ENCODE measurements at regions not wholly inside any gene's neighbourhood (a gene's known extent, or its start where the extent isn't known, plus 50 kb on each side); places are given as distances from the start of the nearest gene placed in this dataset.

DNA sequence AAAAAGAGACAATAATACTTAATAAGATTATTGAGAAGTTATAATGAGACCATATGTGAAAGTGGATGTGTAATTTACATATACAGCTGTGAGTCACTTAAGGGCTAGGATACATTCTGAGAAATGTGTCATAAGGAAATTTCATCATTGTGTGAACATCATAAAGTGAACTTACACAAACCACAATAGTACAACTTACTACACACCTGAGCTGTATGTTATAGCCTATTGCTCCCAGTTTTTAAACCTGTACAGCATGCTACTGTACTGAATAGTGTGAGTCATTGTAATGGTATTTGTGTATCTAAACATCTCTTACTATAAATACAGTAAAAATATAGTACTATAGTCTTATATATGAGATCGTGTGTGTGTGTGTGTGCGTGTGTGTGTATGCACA lies 1420.3 kb upstream of the PIK3C3 start:
- Mint-ChIP-seq H3K4me3 (no peak overlapping the region), H3K27ac (no peak overlapping the region), H3K4me1 (no peaks in the 10 kb centered on the region), H3K36me3 (ENCODE audit: low read depth) (no peaks in the 10 kb centered on the region), H3K9me3 (no peaks in the 10 kb centered on the region), H3K27me3 (ENCODE audit: insufficient read depth) (no peaks in the 10 kb centered on the region)
- no peak overlapping the region for H3K4me3 ChIP-seq (ENCODE audit: low read length)
- H3K4me1 ChIP-seq (ENCODE audit: control insufficient read depth, insufficient read depth, low read length): no peaks in the 10 kb centered on the region
- H3K9me3 ChIP-seq (ENCODE audit: control insufficient read depth, low read length): no peaks in the 10 kb centered on the region
- no peak overlapping the region for H3K9ac ChIP-seq (ENCODE audit: extremely low read depth, low read length, poor library complexity, severe bottlenecking)
- no peak overlapping the region for H3K27ac ChIP-seq (ENCODE audit: low read depth, low read length)
- DNase-seq: no peak
- TF ChIP-seq, protein P1, sequence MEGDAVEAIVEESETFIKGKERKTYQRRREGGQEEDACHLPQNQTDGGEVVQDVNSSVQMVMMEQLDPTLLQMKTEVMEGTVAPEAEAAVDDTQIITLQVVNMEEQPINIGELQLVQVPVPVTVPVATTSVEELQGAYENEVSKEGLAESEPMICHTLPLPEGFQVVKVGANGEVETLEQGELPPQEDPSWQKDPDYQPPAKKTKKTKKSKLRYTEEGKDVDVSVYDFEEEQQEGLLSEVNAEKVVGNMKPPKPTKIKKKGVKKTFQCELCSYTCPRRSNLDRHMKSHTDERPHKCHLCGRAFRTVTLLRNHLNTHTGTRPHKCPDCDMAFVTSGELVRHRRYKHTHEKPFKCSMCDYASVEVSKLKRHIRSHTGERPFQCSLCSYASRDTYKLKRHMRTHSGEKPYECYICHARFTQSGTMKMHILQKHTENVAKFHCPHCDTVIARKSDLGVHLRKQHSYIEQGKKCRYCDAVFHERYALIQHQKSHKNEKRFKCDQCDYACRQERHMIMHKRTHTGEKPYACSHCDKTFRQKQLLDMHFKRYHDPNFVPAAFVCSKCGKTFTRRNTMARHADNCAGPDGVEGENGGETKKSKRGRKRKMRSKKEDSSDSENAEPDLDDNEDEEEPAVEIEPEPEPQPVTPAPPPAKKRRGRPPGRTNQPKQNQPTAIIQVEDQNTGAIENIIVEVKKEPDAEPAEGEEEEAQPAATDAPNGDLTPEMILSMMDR (conservative IDR thresholded peaks at IDR 0.05): no peak
- H3K27me3 ChIP-seq (ENCODE audit: control insufficient read depth, insufficient read depth, low read length, poor library complexity, severe bottlenecking): no peaks in the 10 kb centered on the region
- WGBS, 2 experiments (ENCODE audit: insufficient coverage in 1 of 2, insufficient read length in 1 of 2): 63% methylated on average over 2 of the region's 2 CpGs; no CpG with 5 or more reads in 1 of the 2 experiments
- H3K36me3 ChIP-seq (ENCODE audit: control insufficient read depth, insufficient read depth, low read length): no peaks in the 10 kb centered on the region

DNA sequence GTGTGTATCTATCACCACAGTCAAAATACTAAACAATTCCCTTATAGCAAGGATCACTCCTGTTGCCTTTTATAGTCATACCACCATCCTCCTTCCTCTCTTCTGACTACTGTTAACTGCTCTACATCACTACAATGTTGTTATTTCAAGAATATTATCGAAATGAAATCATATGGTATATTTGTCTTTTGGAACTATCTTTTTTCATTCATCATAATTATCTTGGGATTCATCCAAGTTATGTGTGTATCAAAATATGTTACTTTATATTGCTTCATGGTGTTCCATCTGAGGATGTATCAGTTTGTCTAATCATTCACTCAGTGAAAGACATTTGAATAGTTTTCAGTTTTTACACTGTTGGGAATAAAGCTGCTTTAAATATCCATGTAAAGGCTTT lies 1423.0 kb upstream of the PIK3C3 start:
- Histone ChIP-seq H3K27me3 (ENCODE audit: control insufficient read depth, insufficient read depth, low read length, poor library complexity, severe bottlenecking) (no peaks in the 10 kb centered on the region), H3K9me3 (ENCODE audit: control insufficient read depth, low read length) (no peaks in the 10 kb centered on the region), H3K36me3 (ENCODE audit: control insufficient read depth, insufficient read depth, low read length) (no peaks in the 10 kb centered on the region), H3K9ac (ENCODE audit: extremely low read depth, low read length, poor library complexity, severe bottlenecking) (no peak overlapping the region), H3K4me3 (ENCODE audit: low read length) (no peak overlapping the region), H3K27ac (ENCODE audit: low read depth, low read length) (no peak overlapping the region), H3K4me1 (ENCODE audit: control insufficient read depth, insufficient read depth, low read length) (no peaks in the 10 kb centered on the region)
- H3K4me3 Mint-ChIP-seq: no peak overlapping the region
- TF ChIP-seq, protein P1 (conservative IDR thresholded peaks at IDR 0.05): no peak
- H3K36me3 Mint-ChIP-seq (ENCODE audit: low read depth): no peaks in the 10 kb centered on the region
- no peaks in the 10 kb centered on the region for H3K9me3 Mint-ChIP-seq
- H3K4me1 Mint-ChIP-seq: no peaks in the 10 kb centered on the region
- no peak for DNase-seq
- H3K27me3 Mint-ChIP-seq (ENCODE audit: insufficient read depth): no peaks in the 10 kb centered on the region
- no peak overlapping the region for H3K27ac Mint-ChIP-seq
- no CpG with 5 or more reads among the region's 1 CpG for WGBS, 2 experiments (ENCODE audit: insufficient coverage in 1 of 2, insufficient read length in 1 of 2)

DNA sequence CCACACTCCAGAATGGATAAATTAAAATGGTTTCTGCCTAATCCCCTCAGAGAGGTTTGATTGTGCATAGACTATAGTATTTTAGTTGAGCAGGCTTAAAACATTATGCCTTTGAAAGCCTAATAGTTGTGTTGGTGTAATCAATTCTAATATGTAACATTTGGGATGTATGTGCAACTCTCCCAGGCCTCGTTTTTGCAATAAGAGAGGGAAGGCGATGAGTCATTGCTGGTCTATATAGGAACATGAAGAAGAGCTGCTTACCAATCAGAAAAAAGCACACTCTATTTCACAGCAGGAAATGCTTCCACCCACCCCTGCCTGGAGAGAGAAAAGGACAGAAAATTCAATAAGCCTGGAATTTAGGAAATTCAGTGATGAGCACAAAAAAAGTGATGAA lies 1424.0 kb upstream of the PIK3C3 start:
- TF ChIP-seq, protein P1 (conservative IDR thresholded peaks at IDR 0.05): no peak
- Histone ChIP-seq H3K27ac (ENCODE audit: low read depth, low read length) (no peak overlapping the region), H3K4me1 (ENCODE audit: control insufficient read depth, insufficient read depth, low read length) (no peaks in the 10 kb centered on the region), H3K27me3 (ENCODE audit: control insufficient read depth, insufficient read depth, low read length, poor library complexity, severe bottlenecking) (no peaks in the 10 kb centered on the region), H3K9me3 (ENCODE audit: control insufficient read depth, low read length) (no peaks in the 10 kb centered on the region), H3K9ac (ENCODE audit: extremely low read depth, low read length, poor library complexity, severe bottlenecking) (no peak overlapping the region), H3K4me3 (ENCODE audit: low read length) (no peak overlapping the region), H3K36me3 (ENCODE audit: control insufficient read depth, insufficient read depth, low read length) (no peaks in the 10 kb centered on the region)
- 83% methylated on average over 1 of the region's 2 CpGs; no CpG with 5 or more reads in 1 of the 2 experiments for WGBS, 2 experiments (ENCODE audit: insufficient coverage in 1 of 2, insufficient read length in 1 of 2)
- Mint-ChIP-seq H3K4me3 (no peak overlapping the region), H3K27me3 (ENCODE audit: insufficient read depth) (no peaks in the 10 kb centered on the region), H3K36me3 (ENCODE audit: low read depth) (no peaks in the 10 kb centered on the region), H3K9me3 (no peaks in the 10 kb centered on the region), H3K4me1 (no peaks in the 10 kb centered on the region), H3K27ac (peak overlapping the region; percentile 13)
- DNase-seq: no peak

All from endodermal cell (in vitro differentiated cells).